ENCODE measurements at regions not wholly inside any gene's neighbourhood (a gene's known extent, or its start where the extent isn't known, plus 50 kb on each side); places are given as distances from the start of the nearest gene placed in this dataset.

- TF ChIP-seq EP300 (IDR thresholded peaks at IDR 0.05) (no peak), POLR2A (IDR thresholded peaks at IDR 0.05) (no peak)
- TF ChIP-seq, protein P1, sequence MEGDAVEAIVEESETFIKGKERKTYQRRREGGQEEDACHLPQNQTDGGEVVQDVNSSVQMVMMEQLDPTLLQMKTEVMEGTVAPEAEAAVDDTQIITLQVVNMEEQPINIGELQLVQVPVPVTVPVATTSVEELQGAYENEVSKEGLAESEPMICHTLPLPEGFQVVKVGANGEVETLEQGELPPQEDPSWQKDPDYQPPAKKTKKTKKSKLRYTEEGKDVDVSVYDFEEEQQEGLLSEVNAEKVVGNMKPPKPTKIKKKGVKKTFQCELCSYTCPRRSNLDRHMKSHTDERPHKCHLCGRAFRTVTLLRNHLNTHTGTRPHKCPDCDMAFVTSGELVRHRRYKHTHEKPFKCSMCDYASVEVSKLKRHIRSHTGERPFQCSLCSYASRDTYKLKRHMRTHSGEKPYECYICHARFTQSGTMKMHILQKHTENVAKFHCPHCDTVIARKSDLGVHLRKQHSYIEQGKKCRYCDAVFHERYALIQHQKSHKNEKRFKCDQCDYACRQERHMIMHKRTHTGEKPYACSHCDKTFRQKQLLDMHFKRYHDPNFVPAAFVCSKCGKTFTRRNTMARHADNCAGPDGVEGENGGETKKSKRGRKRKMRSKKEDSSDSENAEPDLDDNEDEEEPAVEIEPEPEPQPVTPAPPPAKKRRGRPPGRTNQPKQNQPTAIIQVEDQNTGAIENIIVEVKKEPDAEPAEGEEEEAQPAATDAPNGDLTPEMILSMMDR (IDR thresholded peaks at IDR 0.05), result no peak
- 86 to 88% methylated on average over 3 of the region's 3 CpGs for WGBS, 2 donors
These were observed 552.4 kb downstream of the VGLL3 start for GRCh38 chr3:86438544-86438943.

GRCh38 chr3:86427343-86427742 lies 563.6 kb downstream of the VGLL3 start:
- Histone ChIP-seq H3K4me3 (no peak overlapping the region), H3K36me3 (no peaks in the 10 kb centered on the region), H3K9me3 (peaks cover 0 to 13% (median 0%) of the 10 kb centered on the region in 4 donors), H3K27ac (no peak overlapping the region), H3K4me1 (no peaks in the 10 kb centered on the region), H3K27me3 (no peaks in the 10 kb centered on the region)
- DNase-seq (ENCODE audit: low spot score in 2 of 2), result no peak
- TF ChIP-seq EP300 (IDR thresholded peaks at IDR 0.05), result no peak
- TF ChIP-seq, protein P1 (IDR thresholded peaks at IDR 0.05), result no peak
- TF ChIP-seq POLR2A (IDR thresholded peaks at IDR 0.05), result no peak
- WGBS, 2 donors, result 78 to 79% methylated on average over 2 of the region's 2 CpGs

More at GRCh38 chr3:86438544-86438943, 552.4 kb downstream of the VGLL3 start:
- Histone ChIP-seq H3K9me3 (no peaks in the 10 kb centered on the region), H3K27me3 (no peaks in the 10 kb centered on the region), H3K36me3 (no peaks in the 10 kb centered on the region), H3K27ac (no peak overlapping the region), H3K4me3 (no peak overlapping the region), H3K4me1 (no peaks in the 10 kb centered on the region)
- no peak for DNase-seq (ENCODE audit: low spot score in 2 of 2)

DNA sequence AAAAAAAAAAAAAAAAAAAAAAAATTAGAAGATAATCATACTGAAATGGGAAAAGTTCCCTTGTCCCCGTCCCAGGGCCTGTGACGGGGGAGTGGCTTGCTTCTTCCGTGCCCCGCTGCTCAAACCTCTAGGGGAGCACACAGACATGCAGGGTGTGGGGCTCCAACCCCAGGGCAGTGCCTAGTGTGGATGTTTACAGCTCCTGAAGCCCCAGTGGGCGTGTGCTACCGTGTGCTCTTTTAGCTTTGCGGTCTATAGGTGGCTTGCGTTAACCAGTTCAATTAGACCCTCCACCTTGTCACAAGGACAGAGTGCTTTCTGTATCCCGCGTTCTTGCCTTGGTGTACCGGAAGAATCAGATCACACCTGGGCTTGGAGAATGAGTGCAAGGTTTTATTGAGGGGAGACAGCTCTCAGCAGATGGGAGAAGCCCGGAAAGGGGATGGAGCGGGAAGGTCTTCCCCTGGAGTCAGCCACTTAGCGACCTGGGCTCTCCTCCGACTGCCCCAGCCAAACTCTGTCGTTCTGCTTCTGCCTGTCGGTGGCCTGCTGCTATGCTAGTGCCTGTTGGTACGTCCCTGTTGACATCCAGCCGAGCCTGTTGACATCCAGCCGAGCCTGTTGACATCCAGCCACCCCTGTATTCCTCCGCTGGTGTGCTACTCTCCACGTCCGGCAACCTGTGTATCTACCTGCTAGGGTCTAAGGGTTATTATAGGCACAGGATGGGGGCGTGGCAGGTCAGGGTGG lies 569.8 kb downstream of the VGLL3 start:
- WGBS, 2 donors, result 87 to 88% methylated on average over 24 of the region's 24 CpGs
- Histone ChIP-seq H3K36me3 (no peaks in the 10 kb centered on the region), H3K9me3 (peaks cover 0 to 13% (median 0%) of the 10 kb centered on the region in 4 donors), H3K4me1 (no peaks in the 10 kb centered on the region), H3K27me3 (no peaks in the 10 kb centered on the region), H3K4me3 (no peak overlapping the region), H3K27ac (no peak overlapping the region)
- no peak for DNase-seq (ENCODE audit: low spot score in 2 of 2)
- TF ChIP-seq, protein P1 (IDR thresholded peaks at IDR 0.05), result no peak
- TF ChIP-seq POLR2A (IDR thresholded peaks at IDR 0.05) (no peak), EP300 (IDR thresholded peaks at IDR 0.05) (no peak)

DNA sequence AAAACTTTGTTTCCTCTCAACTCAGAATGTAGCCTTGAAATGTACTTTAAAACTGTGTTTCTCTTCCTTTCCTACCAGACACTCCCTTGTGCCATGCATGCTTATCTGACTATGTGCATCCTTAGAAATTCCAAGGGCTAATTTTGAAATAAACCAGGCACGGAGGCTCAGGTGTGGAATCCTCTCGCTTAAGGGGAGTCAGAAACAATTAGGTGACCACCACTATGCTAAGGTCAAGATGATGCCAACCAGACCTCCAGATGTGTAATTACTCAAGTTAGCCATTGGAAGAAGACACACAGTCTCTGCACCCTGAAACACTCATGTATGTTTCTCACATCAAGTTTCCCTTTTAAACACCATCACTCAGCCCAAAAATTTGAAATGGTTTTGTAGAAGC lies 572.1 kb downstream of the VGLL3 start:
- TF ChIP-seq POLR2A (IDR thresholded peaks at IDR 0.05) (no peak), EP300 (IDR thresholded peaks at IDR 0.05) (no peak)
- TF ChIP-seq, protein P1 (IDR thresholded peaks at IDR 0.05), result no peak
- 53 to 68% methylated on average over 2 of the region's 2 CpGs for WGBS, 2 donors
- H3K9me3 ChIP-seq, result no peaks in the 10 kb centered on the region
- no peak overlapping the region for H3K4me3 ChIP-seq
- no peaks in the 10 kb centered on the region for H3K4me1 ChIP-seq
- no peaks in the 10 kb centered on the region for H3K27me3 ChIP-seq
- DNase-seq (ENCODE audit: low spot score in 2 of 2), result no peak
- H3K36me3 ChIP-seq, result no peaks in the 10 kb centered on the region
- H3K27ac ChIP-seq, result no peak overlapping the region

GRCh38 chr3:86416334-86416733 lies 574.6 kb downstream of the VGLL3 start:
- DNase-seq (ENCODE audit: low spot score in 2 of 2), result no peak
- WGBS, 2 donors, result 72 to 79% methylated on average over 3 of the region's 3 CpGs
- H3K4me3 ChIP-seq, result no peak overlapping the region
- no peaks in the 10 kb centered on the region for H3K27me3 ChIP-seq
- no peaks in the 10 kb centered on the region for H3K4me1 ChIP-seq
- no peaks in the 10 kb centered on the region for H3K9me3 ChIP-seq
- no peak overlapping the region for H3K27ac ChIP-seq
- TF ChIP-seq POLR2A (IDR thresholded peaks at IDR 0.05) (no peak), EP300 (IDR thresholded peaks at IDR 0.05) (no peak)
- TF ChIP-seq, protein P1 (IDR thresholded peaks at IDR 0.05), result no peak
- no peaks in the 10 kb centered on the region for H3K36me3 ChIP-seq
